ENCODE measurements at regions not wholly inside any gene's neighbourhood (a gene's known extent, or its start where the extent isn't known, plus 50 kb on each side); places are given as distances from the start of the nearest gene placed in this dataset.

DNA sequence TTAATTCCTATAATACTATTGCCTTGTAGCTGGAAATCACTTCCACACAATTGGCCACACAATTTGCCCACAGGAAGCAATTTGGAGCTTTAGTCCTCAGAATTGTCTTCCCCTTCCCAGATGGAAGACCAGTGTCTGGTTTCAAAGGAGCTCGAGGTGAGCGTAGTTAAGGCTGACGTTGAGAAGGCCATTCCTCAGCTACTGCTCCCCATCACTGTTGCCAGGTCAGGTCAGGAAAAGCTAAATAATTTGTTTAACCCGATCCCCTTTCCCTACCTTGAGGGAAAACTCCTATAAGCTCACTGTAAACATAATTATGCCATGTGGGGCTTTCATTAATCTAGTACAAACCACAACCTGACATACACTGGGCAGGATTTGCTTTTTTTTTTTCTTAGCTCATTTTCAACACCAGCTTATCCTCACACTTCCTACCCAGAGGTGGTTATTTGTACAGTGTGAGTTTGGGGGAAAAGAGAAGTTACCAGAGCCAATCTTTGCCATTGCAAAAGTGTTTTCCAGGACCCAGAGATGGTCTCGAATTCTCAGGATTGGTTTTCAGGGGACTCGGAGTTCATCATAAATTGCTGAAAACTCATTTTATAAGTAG lies 242.7 kb downstream of the CLIC5 start:
- no peak for DNase-seq (ENCODE audit: low read depth)
- TF ChIP-seq CTCF (IDR thresholded peaks at IDR 0.05; ENCODE audit: low read depth, low read length, missing control alignments) = no peak
- in situ Hi-C loops (cut with HindIII; ENCODE audit: low sequenced_read_pairs) = loop anchor here (5.0 kb wide), 1 partner anchor 59 kb away; no protein-coding TSS in a partner anchor
- no peak overlapping the region for H3K4me3 ChIP-seq (ENCODE audit: low read depth, low read length)

DNA sequence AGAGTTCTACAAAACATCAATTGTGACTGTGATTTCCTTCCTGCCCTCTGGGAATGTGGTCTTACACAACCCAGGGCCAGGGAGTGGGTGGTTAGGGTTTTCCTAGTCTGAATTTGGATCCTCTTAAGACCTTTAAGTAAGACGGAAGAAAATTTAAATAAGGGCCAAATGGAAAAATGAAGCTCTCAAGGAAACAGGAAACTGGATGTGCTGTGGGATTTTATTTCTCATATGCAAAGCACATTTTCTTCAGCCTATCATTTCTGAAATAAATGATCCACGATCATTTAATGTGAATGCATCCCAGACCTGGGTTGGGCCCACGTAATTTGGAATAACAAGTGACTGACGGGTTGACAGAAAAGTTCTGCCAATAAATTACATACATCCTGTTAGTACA lies 243.6 kb downstream of the CLIC5 start:
- DNase-seq (ENCODE audit: low read depth) = no peak
- no peak overlapping the region for H3K4me3 ChIP-seq (ENCODE audit: low read depth, low read length)
- in situ Hi-C loops (cut with HindIII; ENCODE audit: low sequenced_read_pairs) = loop anchor here (5.0 kb wide), 1 partner anchor 60 kb away; no protein-coding TSS in a partner anchor
- no peak for TF ChIP-seq CTCF (IDR thresholded peaks at IDR 0.05; ENCODE audit: low read depth, low read length, missing control alignments)

DNA sequence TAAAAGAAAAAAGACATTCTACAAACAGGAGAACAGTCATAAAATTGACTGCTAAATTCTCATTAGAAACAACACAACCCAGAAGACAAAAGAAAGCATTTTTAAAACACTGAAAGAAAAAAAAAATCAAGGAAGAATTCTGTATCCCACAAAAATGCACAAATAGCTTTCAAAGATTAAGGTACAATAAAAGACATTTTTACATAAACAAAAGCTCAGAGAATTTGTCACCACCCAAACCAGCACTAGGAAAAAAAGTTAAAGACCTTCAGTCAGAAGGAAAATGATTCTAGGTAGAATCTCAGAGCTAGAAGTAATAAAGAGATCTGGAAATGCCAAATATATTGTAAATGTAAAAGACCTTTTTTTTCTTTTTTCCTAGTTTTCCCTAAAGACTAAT lies 252.4 kb downstream of the CLIC5 start:
- in situ Hi-C loops (cut with HindIII; ENCODE audit: low sequenced_read_pairs) = no loop called here
- DNase-seq (ENCODE audit: low read depth) = no peak
- no peak for TF ChIP-seq CTCF (IDR thresholded peaks at IDR 0.05; ENCODE audit: low read depth, low read length, missing control alignments)
- no peak overlapping the region for H3K4me3 ChIP-seq (ENCODE audit: low read depth, low read length)

DNA sequence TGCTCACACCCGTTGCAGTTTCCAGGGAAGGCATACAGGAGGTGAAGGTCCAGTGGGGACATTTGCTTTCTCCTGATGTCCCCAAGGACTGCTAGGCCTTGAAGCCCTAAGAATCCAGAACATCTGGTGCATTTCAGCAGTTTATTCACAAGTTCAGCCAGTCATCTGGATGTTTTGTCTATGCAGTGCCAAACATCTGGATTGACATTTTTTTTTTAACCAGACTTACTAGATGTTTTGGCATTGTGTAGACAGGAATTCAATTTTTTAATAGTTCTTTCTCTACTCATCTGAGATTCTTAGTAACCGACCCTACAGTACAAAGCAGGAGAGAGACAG lies 256.2 kb downstream of the CLIC5 start:
- no peak overlapping the region for H3K4me3 ChIP-seq (ENCODE audit: low read depth, low read length)
- DNase-seq (ENCODE audit: low read depth) = no peak
- no peak for TF ChIP-seq CTCF (IDR thresholded peaks at IDR 0.05; ENCODE audit: low read depth, low read length, missing control alignments)
- in situ Hi-C loops (cut with HindIII; ENCODE audit: low sequenced_read_pairs) = no loop called here

GRCh38 chr6:45758787-45759471 lies 256.7 kb downstream of the CLIC5 start:
- no peak for DNase-seq (ENCODE audit: low read depth)
- TF ChIP-seq CTCF (IDR thresholded peaks at IDR 0.05; ENCODE audit: low read depth, low read length, missing control alignments) = no peak
- no peak overlapping the region for H3K4me3 ChIP-seq (ENCODE audit: low read depth, low read length)
- in situ Hi-C loops (cut with HindIII; ENCODE audit: low sequenced_read_pairs) = no loop called here

DNA sequence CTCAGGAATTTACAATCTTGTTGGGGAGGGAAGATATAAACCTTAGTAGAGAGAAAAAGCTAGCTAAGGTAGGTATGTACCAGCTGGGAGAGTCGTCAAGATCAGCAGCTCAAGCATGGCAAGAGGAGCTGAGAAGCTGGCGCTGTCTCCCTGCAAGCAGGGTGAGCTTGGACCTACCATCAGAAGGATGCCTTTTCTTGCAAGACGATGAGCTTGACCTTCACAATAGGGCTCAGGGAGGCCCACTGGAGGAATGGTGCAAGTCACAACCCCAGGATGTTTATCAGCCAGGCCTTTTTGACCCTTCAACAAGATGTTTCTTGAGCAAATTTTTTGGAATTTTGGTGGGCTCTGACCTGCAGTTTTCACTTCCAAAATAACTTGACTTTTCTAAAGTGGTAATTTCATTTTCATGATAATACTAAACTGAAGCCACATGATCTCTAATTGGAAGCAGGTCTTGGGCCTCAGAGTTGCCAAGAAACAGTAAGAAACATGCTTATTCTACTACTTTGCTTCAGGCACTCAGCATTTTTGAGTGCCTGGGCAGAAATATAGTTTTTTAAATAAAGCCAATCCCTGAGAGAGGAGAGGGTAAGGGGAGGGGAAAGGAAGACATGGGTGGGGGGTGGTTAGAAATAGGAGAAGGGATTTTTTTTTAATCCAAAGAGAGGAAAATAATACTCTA lies 258.1 kb downstream of the CLIC5 start:
- no peak for DNase-seq (ENCODE audit: low read depth)
- no peak overlapping the region for H3K4me3 ChIP-seq (ENCODE audit: low read depth, low read length)
- no peak for TF ChIP-seq CTCF (IDR thresholded peaks at IDR 0.05; ENCODE audit: low read depth, low read length, missing control alignments)
- in situ Hi-C loops (cut with HindIII; ENCODE audit: low sequenced_read_pairs) = no loop called here

Measured in astrocyte of the cerebellum (primary cell).